ENCODE measurements at regions not wholly inside any gene's neighbourhood (a gene's known extent, or its start where the extent isn't known, plus 50 kb on each side); places are given as distances from the start of the nearest gene placed in this dataset.
"Not testable (repeated sequence)": the region's sequence is repeated elsewhere in the genome, so short reads cannot be mapped to it uniquely, and the experiment has no call there.

- H4K20me1 ChIP-seq (ENCODE audit: control insufficient read depth, extremely low read depth, insufficient read depth, low read length); H3K4me3 ChIP-seq (ENCODE audit: control insufficient read depth in 2 of 3, extremely low read depth in 1 of 3, insufficient read depth in 2 of 3, low read depth in 1 of 3, low read length in 3 of 3); H3K4me1 ChIP-seq (ENCODE audit: control insufficient read depth, extremely low read depth, insufficient read depth, low read length); H3K27me3 ChIP-seq (ENCODE audit: control insufficient read depth, extremely low read depth, insufficient read depth, low read length); DNase-seq (ENCODE audit: low read depth, low spot score); H3K79me2 ChIP-seq (ENCODE audit: control insufficient read depth, insufficient read depth, low read length); H2AFZ ChIP-seq (ENCODE audit: control insufficient read depth, low read length); H3K9me3 ChIP-seq (ENCODE audit: control insufficient read depth, low read depth, low read length); H3K36me3 ChIP-seq (ENCODE audit: control insufficient read depth in 2 of 2, extremely low read depth in 1 of 2, insufficient read depth in 2 of 2, low read length in 2 of 2); H3K9me1 ChIP-seq (ENCODE audit: control insufficient read depth, extremely low read depth, insufficient read depth, low read length); H3K27ac ChIP-seq (ENCODE audit: control insufficient read depth, insufficient read depth, low read length); FAIRE-seq; H3K4me2 ChIP-seq (ENCODE audit: control insufficient read depth, extremely low read depth, insufficient read depth, low read depth, low read length); dilution Hi-C loops (cut with MboI; ENCODE audit: extremely low pct_ligation_motif_present, low sequenced_read_pairs); H3K9ac ChIP-seq (ENCODE audit: control insufficient read depth, extremely low read depth, insufficient read depth, low read length): not testable (repeated sequence)
These were observed 139.6 kb upstream of the LRRC61 start for GRCh38 chr7:150183602-150184001.

DNA sequence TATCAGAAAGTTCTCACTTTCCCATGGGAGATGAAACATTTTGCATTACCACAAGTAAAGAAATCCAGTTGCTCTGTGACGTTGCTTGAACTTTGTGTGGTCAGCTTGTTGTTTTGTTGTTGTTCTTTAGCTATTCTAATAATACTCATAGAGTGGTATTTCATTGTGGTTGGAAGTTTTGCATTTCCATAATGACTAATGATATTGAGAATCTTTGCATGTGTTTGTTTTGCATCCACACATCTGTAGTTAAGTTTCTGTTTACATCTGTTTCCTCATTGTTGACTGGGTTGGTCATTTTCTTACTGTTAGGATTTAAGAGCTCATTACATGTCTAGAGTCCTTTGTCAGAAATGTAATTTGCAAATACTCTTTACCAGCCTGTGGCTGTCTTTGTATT is 133.2 kb upstream of the LRRC61 start:
- H3K4me3 ChIP-seq (ENCODE audit: control insufficient read depth in 2 of 3, extremely low read depth in 1 of 3, insufficient read depth in 2 of 3, low read depth in 1 of 3, low read length in 3 of 3); H3K36me3 ChIP-seq (ENCODE audit: control insufficient read depth in 2 of 2, extremely low read depth in 1 of 2, insufficient read depth in 2 of 2, low read length in 2 of 2); DNase-seq (ENCODE audit: low read depth, low spot score); H4K20me1 ChIP-seq (ENCODE audit: control insufficient read depth, extremely low read depth, insufficient read depth, low read length); H3K9ac ChIP-seq (ENCODE audit: control insufficient read depth, extremely low read depth, insufficient read depth, low read length); H3K9me3 ChIP-seq (ENCODE audit: control insufficient read depth, low read depth, low read length); H3K4me1 ChIP-seq (ENCODE audit: control insufficient read depth, extremely low read depth, insufficient read depth, low read length); H2AFZ ChIP-seq (ENCODE audit: control insufficient read depth, low read length); H3K9me1 ChIP-seq (ENCODE audit: control insufficient read depth, extremely low read depth, insufficient read depth, low read length); H3K27me3 ChIP-seq (ENCODE audit: control insufficient read depth, extremely low read depth, insufficient read depth, low read length); H3K27ac ChIP-seq (ENCODE audit: control insufficient read depth, insufficient read depth, low read length); H3K79me2 ChIP-seq (ENCODE audit: control insufficient read depth, insufficient read depth, low read length); FAIRE-seq; H3K4me2 ChIP-seq (ENCODE audit: control insufficient read depth, extremely low read depth, insufficient read depth, low read depth, low read length); dilution Hi-C loops (cut with MboI; ENCODE audit: extremely low pct_ligation_motif_present, low sequenced_read_pairs): not testable (repeated sequence)

GRCh38 chr7:150192541-150192940 is 130.6 kb upstream of the LRRC61 start:
- H3K4me3 ChIP-seq (ENCODE audit: control insufficient read depth in 2 of 3, extremely low read depth in 1 of 3, insufficient read depth in 2 of 3, low read depth in 1 of 3, low read length in 3 of 3); DNase-seq (ENCODE audit: low read depth, low spot score); H4K20me1 ChIP-seq (ENCODE audit: control insufficient read depth, extremely low read depth, insufficient read depth, low read length); H2AFZ ChIP-seq (ENCODE audit: control insufficient read depth, low read length); H3K9me1 ChIP-seq (ENCODE audit: control insufficient read depth, extremely low read depth, insufficient read depth, low read length); H3K4me2 ChIP-seq (ENCODE audit: control insufficient read depth, extremely low read depth, insufficient read depth, low read depth, low read length); H3K79me2 ChIP-seq (ENCODE audit: control insufficient read depth, insufficient read depth, low read length); H3K9me3 ChIP-seq (ENCODE audit: control insufficient read depth, low read depth, low read length); dilution Hi-C loops (cut with MboI; ENCODE audit: extremely low pct_ligation_motif_present, low sequenced_read_pairs); H3K9ac ChIP-seq (ENCODE audit: control insufficient read depth, extremely low read depth, insufficient read depth, low read length); FAIRE-seq; H3K27me3 ChIP-seq (ENCODE audit: control insufficient read depth, extremely low read depth, insufficient read depth, low read length); H3K27ac ChIP-seq (ENCODE audit: control insufficient read depth, insufficient read depth, low read length); H3K36me3 ChIP-seq (ENCODE audit: control insufficient read depth in 2 of 2, extremely low read depth in 1 of 2, insufficient read depth in 2 of 2, low read length in 2 of 2); H3K4me1 ChIP-seq (ENCODE audit: control insufficient read depth, extremely low read depth, insufficient read depth, low read length): not testable (repeated sequence)

DNA sequence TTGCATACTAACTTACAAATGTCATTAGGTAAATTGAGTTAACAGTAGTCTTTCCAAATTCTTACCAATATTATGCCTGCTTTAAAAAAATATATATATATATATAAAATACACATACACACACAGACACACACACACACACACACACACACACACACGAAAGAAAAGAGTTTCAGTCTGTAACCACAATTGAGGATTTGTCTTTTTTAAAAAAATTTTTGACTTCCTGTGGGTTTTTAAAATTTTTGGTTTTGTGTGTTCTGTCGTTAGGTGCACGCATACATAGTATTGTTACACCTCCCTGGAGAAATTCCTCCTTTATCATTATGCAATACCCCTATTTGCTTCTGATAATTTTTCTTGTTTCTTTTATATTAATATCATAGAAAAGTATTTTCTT is 129.3 kb upstream of the LRRC61 start:
- H3K4me3 ChIP-seq (ENCODE audit: control insufficient read depth in 2 of 3, extremely low read depth in 1 of 3, insufficient read depth in 2 of 3, low read depth in 1 of 3, low read length in 3 of 3); H3K4me2 ChIP-seq (ENCODE audit: control insufficient read depth, extremely low read depth, insufficient read depth, low read depth, low read length); H3K4me1 ChIP-seq (ENCODE audit: control insufficient read depth, extremely low read depth, insufficient read depth, low read length); H3K36me3 ChIP-seq (ENCODE audit: control insufficient read depth in 2 of 2, extremely low read depth in 1 of 2, insufficient read depth in 2 of 2, low read length in 2 of 2); dilution Hi-C loops (cut with MboI; ENCODE audit: extremely low pct_ligation_motif_present, low sequenced_read_pairs); H3K79me2 ChIP-seq (ENCODE audit: control insufficient read depth, insufficient read depth, low read length); H3K9me1 ChIP-seq (ENCODE audit: control insufficient read depth, extremely low read depth, insufficient read depth, low read length); H4K20me1 ChIP-seq (ENCODE audit: control insufficient read depth, extremely low read depth, insufficient read depth, low read length); DNase-seq (ENCODE audit: low read depth, low spot score); H2AFZ ChIP-seq (ENCODE audit: control insufficient read depth, low read length); H3K27ac ChIP-seq (ENCODE audit: control insufficient read depth, insufficient read depth, low read length); H3K9ac ChIP-seq (ENCODE audit: control insufficient read depth, extremely low read depth, insufficient read depth, low read length); FAIRE-seq; H3K9me3 ChIP-seq (ENCODE audit: control insufficient read depth, low read depth, low read length); H3K27me3 ChIP-seq (ENCODE audit: control insufficient read depth, extremely low read depth, insufficient read depth, low read length): not testable (repeated sequence)

Small RNA genes lying in the stretch of these regions (small RNA-seq; reads per million reads assigned to genes)
- 0 reads per million in 3 experiments for gene AC092666.2 (ENCODE audit: insufficient read length in 3 of 3, low read depth in 3 of 3, low replicate concordance in 1 of 3)
